PFSK-1 (cell line): ENCODE measurements at regions not wholly inside any gene's neighbourhood (a gene's known extent, or its start where the extent isn't known, plus 50 kb on each side); places are given as distances from the start of the nearest gene placed in this dataset.

Source experiments
- FOXP2 ChIP-seq: optimal IDR thresholded peaks from 2 replicates; pipeline ENCODE3; 2011; ENCODE audit warnings: borderline replicate concordance, control low read depth, inconsistent platforms; ENCODE audit not compliant: insufficient read depth; ENCODE audit errors: extremely low read length, extremely low read depth
- POLR2AphosphoS5 ChIP-seq: IDR thresholded peaks from 2 replicates; pipeline ENCODE4 v1.6.1; 2012; ENCODE audit warnings: low read depth, mild to moderate bottlenecking, control low read depth, low read length, moderate library complexity
- SIN3A ChIP-seq: IDR thresholded peaks from 2 replicates; pipeline ENCODE4 v1.6.1; 2012; ENCODE audit warnings: mild to moderate bottlenecking, low read length, moderate library complexity, borderline replicate concordance; ENCODE audit not compliant: insufficient read depth
- TAF1 ChIP-seq: IDR thresholded peaks from 2 replicates; pipeline ENCODE4 v1.6.1; 2012; ENCODE audit warnings: low read length, control low read depth, borderline replicate concordance; ENCODE audit not compliant: insufficient read depth
- TF ChIP-seq, protein P1 (sequence below), 2 experiments: IDR thresholded peaks; 2 replicates each; pipeline versions ENCODE4 v1.6.1 to v1.8.0; 2011 to 2012; ENCODE audit warnings: low read depth in 2 of 2, low read length in 2 of 2, control low read depth in 1 of 2, inconsistent platforms in 1 of 2, mild to moderate bottlenecking in 1 of 2, moderate library complexity in 1 of 2; ENCODE audit not compliant: insufficient read depth in 1 of 2

GRCh38 chr12:89162589-89163261 is 189.6 kb downstream of the DUSP6 start:
- TF ChIP-seq POLR2AphosphoS5 (no peak), SIN3A (no peak), TAF1 (no peak), FOXP2 (no peak)
- TF ChIP-seq, protein P1, sequence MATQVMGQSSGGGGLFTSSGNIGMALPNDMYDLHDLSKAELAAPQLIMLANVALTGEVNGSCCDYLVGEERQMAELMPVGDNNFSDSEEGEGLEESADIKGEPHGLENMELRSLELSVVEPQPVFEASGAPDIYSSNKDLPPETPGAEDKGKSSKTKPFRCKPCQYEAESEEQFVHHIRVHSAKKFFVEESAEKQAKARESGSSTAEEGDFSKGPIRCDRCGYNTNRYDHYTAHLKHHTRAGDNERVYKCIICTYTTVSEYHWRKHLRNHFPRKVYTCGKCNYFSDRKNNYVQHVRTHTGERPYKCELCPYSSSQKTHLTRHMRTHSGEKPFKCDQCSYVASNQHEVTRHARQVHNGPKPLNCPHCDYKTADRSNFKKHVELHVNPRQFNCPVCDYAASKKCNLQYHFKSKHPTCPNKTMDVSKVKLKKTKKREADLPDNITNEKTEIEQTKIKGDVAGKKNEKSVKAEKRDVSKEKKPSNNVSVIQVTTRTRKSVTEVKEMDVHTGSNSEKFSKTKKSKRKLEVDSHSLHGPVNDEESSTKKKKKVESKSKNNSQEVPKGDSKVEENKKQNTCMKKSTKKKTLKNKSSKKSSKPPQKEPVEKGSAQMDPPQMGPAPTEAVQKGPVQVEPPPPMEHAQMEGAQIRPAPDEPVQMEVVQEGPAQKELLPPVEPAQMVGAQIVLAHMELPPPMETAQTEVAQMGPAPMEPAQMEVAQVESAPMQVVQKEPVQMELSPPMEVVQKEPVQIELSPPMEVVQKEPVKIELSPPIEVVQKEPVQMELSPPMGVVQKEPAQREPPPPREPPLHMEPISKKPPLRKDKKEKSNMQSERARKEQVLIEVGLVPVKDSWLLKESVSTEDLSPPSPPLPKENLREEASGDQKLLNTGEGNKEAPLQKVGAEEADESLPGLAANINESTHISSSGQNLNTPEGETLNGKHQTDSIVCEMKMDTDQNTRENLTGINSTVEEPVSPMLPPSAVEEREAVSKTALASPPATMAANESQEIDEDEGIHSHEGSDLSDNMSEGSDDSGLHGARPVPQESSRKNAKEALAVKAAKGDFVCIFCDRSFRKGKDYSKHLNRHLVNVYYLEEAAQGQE (IDR thresholded peaks at IDR 0.05; ENCODE audit: insufficient read depth in 1 of 2, low read depth in 2 of 2, low read length in 2 of 2) = no peak
